ENCODE measurements at regions not wholly inside any gene's neighbourhood (a gene's known extent, or its start where the extent isn't known, plus 50 kb on each side); places are given as distances from the start of the nearest gene placed in this dataset.

GRCh38 chr14:89626233-89626806, 209.3 kb upstream of the FOXN3 start:
- no peak for DNase-seq (ENCODE audit: low spot score)

DNA sequence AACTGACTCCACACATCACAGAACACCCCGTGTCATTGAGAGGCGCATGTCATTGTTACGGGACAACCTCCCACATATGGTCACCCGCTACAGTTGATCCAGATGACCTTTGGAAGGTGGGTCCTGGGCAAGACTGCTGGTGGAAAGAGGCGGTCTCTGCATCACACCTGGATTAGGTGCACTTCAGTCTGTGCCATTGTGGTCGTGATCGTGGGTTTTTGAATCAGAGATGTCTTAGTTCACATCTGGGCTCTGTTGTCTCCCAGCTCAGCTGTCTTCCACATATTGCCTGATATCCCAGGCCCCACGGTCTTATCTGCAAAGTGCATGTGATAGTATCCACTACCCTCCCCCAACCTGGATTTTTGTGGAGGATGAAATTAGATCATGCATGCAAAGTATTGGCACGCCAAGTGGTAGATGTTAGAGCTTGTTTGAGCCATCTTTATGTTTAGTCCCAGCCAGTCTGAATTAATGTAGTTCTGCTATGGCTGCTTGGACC, 208.7 kb upstream of the FOXN3 start:
- no peak for DNase-seq (ENCODE audit: low spot score)

DNA sequence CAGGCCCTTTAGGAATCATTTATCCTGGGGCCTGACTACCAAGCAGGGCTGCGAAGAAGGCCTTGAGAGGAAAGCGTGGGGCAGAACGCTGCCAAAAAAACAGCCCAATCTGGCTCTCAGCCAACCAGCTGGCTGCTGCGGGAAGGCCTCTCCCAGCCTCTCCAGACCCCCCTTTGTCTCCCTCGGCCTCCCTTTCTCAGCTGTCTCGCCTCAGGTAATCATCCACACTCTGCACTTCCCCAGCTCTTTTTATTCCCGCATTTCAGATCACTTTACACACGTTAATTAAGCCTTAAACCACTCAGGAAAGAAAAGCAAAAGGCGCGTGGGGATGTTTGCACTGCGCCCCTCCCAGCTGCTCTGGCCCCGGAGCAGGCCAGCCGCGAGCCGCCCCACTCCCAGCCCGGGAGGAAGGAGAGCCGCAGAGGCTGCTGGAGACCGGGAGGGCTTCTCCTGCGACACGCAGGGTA, 208.2 kb upstream of the FOXN3 start:
- DNase-seq (ENCODE audit: low spot score): no peak

- DNase-seq (ENCODE audit: low spot score): no peak
Measured at GRCh38 chr14:89624500-89625156, 207.6 kb upstream of the FOXN3 start.

- DNase-seq (ENCODE audit: low spot score): no peak
Measured at GRCh38 chr14:89621791-89622638, 205.0 kb upstream of the FOXN3 start.

GRCh38 chr14:89621009-89621421, 204.0 kb upstream of the FOXN3 start:
- DNase-seq (ENCODE audit: low spot score): no peak

DNA sequence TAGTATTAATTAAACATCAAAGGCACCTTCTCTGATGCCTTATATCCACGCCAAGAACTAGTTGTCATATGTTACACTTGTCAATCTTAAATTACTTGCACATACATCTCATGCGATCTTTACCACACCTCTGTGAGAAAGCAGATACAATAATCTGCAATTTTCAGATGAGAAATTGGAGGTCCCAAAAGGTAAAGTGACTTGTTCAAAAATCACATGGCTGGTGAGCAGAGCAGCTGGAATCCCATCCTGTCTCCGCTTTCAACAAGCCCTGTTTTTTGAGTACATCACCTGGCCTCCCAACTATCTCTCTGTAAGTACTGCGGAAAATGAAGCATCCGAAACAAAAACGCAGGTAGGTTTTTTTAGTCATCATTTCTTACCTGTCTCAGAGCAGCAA, 203.4 kb upstream of the FOXN3 start:
- DNase-seq (ENCODE audit: low spot score): no peak

DNA sequence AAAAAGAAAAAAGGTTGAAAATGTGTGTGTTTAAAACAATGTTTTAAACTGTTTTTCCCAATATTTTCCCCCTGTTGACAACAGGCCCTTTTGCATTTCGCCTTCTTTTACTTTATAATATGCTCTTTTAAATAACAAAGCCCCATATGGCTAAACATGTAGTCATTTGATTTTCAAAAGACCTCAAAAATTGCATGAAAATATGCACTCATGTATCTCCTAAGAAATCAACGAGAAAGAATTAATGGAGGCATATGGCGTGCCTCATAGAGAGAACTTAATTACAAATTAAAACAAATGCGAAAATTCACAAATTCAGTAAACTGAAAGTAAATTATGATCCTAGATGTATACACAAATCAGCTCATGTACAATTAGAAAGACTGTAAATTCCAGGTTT, 202.6 kb upstream of the FOXN3 start:
- DNase-seq (ENCODE audit: low spot score): no peak

- DNase-seq (ENCODE audit: low spot score): peak; percentile 66
Measured at GRCh38 chr14:89618811-89619551, 201.9 kb upstream of the FOXN3 start.

GRCh38 chr14:89618330-89618708, 201.3 kb upstream of the FOXN3 start:
- peak; percentile 16 for DNase-seq (ENCODE audit: low spot score)

GRCh38 chr14:89617481-89618329, 200.7 kb upstream of the FOXN3 start:
- DNase-seq (ENCODE audit: low spot score): peak; percentile 33

- DNase-seq (ENCODE audit: low spot score): no peak
Measured at GRCh38 chr14:89616852-89617341, 199.9 kb upstream of the FOXN3 start.

DNA sequence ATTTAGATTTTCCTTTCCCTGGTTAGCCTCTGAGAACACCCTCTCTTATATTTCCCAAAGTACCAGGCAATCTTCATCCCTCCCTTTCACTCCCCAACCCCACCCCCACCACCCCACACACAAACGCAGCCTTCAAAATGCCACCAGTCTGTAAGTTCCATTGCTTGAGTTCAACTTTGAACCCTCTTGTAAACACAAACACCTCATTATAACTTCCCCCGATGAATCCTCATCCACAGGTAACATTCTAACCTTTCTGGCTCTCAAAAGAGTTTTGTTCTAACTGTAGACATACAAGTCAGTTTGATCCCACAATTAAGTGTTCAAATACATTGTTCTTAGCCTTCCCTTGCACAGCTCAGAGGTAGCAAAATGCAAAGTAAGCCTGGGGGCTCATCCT, 199.4 kb upstream of the FOXN3 start:
- DNase-seq (ENCODE audit: low spot score): no peak

GRCh38 chr14:89615421-89615820, 198.4 kb upstream of the FOXN3 start:
- no peak for DNase-seq (ENCODE audit: low spot score)

DNA sequence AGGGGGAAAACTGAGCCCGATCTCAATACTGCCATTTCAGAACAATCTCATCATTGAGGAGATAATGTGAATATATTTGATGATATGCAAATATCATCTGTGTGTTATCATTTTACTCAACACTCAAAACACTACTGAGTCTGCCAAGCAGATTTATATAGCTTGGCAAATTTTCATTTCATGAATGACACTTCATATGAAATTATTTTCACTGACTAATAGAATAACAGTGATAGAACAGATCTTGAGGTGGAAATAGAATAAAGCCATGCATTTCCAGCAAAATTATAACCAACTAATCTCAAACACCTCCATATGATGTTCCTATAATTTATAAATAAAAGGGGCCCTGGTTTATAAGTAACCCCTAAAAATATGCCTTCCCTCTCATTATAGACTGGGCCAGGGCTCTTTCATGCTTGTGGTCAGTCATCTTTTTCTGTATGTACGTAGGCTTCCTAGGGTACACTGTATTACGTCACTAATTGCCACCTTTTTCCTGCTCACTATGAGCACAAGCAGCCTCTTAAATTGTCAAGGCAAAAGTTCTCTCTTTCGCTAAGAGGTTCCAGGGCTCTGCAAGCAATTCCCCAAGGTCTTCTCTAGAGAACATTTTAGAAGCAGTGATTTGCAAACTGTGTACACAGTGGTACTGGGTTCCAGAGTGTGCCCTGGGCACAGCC, 197.1 kb upstream of the FOXN3 start:
- DNase-seq (ENCODE audit: low spot score): no peak

GRCh38 chr14:89613260-89614008, 196.4 kb upstream of the FOXN3 start:
- DNase-seq (ENCODE audit: low spot score): no peak

- no peak for DNase-seq (ENCODE audit: low spot score)
Measured at GRCh38 chr14:89609500-89610100, 192.6 kb upstream of the FOXN3 start.

GRCh38 chr14:89607453-89607852, 190.4 kb upstream of the FOXN3 start:
- DNase-seq (ENCODE audit: low spot score): no peak

GRCh38 chr14:89603938-89604480, 187.0 kb upstream of the FOXN3 start:
- DNase-seq (ENCODE audit: low spot score): no peak
